ENCODE measurements at regions not wholly inside any gene's neighbourhood (a gene's known extent, or its start where the extent isn't known, plus 50 kb on each side); places are given as distances from the start of the nearest gene placed in this dataset.
"Not testable (repeated sequence)": the region's sequence is repeated elsewhere in the genome, so short reads cannot be mapped to it uniquely, and the experiment has no call there.

- DNase-seq: no peak
Observed at GRCh38 chr11:97611345-97611744, 1221.5 kb downstream of the JRKL start.

- DNase-seq: no peak
Observed at GRCh38 chr11:97614606-97615005, 1224.8 kb downstream of the JRKL start.

DNA sequence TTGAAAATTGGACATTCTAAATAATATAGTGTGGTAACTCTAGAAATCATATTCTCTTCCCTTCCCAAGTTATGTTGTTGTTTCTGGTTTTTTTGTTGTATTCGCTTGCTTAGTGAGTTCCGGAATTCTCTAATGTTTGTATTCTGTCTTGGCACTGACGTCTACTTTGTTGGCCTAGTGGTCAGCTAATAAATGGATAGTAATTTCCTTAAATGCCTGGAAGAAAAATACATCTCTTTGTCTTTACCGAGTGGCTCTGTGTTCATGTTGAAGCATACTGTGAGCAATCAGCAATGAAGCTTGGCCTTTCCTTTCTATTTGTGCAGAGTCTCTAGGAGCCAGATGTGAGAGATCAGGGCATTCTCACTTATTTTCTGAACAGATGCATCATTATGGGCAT lies 1225.7 kb downstream of the JRKL start:
- no peak for DNase-seq

GRCh38 chr11:97617031-97617430 lies 1227.2 kb downstream of the JRKL start:
- no peak for DNase-seq

- no peak for DNase-seq
Observed at GRCh38 chr11:97620007-97620406, 1230.2 kb downstream of the JRKL start.

DNA sequence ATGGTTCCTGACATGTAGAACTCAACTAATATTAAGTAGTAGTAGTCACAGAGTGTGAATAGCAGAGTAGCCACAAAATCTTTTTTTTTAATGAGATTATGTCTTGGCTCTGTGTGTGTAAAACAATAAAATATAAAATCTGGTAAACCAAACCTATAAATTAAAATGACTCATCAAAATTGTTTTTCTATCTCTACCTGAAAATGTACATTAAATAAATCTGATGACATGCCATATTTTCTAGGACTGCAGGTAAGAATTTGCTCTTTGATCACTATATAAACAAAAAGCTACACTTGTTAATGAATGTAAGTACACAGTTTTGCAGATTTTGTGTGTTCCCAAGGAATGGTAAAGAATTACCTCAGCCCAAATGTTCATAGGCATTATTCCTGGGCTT lies 1231.5 kb downstream of the JRKL start:
- DNase-seq: no peak

DNA sequence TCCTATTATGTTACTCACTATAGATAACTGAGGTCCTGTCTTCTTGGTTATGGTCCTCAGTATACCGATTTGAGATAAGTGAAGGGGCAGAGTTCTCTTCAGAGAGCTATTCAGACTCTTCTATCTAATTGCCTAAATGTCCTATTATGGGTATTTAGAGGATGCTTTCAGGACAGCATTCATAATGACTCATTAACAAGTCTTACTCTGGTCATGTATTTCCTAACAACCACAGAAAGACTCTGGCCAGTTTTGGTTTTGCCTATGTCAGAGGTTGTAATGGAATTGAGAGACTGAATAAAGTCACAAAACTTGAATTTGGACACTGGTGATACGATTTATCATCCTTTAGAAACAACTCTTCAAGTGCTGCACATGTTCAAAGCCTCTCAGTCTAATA lies 1233.0 kb downstream of the JRKL start:
- no peak for DNase-seq

DNA sequence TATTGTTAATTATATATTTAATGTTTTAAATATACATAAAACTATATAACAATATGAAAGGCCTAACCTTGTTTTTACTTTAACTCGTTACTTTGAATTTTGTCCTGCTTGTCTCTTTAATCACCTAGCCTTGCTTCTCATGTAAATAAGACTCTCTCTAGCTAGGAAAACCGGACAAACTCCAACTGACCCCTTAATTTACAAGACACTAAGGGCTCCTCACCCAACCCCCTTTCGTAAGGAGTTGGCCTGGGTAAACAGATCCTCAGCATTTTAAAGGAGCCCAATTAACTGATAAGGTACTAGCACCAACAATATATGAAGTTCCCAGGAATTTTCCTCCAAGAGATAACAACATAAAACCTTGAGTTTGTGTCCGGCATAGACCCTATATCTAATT lies 1246.9 kb downstream of the JRKL start:
- not testable (repeated sequence) for DNase-seq

DNA sequence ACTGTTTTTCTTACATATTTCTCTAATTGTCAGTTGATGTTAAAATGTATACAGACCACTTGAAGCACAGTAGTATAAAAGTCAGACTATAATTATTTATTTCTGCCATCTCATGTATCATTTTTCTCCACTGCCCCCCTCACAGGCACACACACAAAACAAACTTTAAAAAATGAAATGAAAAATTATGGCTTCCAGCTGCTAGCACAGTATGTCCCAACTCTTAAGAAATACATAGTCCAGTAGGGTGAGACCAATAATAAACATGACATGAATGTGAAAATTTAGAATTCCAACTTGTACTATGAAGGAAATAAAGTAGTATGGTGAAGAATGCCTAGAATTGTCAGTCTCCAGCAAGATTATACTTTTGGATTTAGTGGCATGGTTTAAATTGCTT lies 1247.9 kb downstream of the JRKL start:
- no peak for DNase-seq

DNA sequence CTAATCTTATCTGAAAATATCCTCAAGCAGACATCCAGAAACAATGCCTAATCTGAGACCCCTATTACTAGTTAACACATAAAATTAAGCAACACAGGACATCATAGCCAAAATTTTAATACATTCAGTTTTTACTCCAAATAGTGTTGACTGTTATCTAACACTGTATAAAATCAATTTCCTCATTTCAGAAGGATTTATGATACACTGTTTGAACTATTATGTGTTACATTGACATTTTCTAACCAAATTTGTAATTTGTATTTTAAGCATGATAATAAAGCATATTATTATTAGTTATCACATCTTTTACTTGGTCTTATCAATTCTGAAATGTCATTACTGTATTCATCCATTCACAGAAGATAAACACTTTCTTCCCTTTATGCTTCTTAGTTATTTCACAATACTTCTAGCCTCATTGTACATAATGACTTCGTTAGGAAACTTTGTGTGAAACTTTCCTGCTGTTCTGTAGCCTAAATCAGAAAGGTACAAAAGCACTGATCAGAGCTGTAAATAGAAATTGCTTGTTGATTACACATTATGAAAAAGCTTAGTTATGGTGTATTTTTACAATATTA lies 1248.9 kb downstream of the JRKL start:
- DNase-seq: no peak

DNA sequence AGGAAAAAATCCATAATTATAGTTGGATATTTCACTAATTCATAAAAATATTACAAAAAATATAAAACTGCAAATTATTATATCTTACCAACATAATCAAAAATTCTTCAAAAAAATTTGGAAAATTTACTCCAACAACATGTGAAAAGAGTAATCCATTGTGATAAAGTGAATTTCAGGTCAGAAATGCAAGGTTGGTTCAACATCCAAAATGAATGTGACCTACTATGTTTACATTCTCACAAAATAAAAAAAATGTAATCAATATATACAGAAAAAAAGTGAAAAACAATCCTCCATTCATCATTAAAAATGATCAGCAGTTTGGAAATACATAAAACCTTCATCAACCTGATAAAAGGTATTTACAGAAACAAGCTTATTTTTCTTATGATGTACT lies 1252.2 kb downstream of the JRKL start:
- DNase-seq: no peak

GRCh38 chr11:97645736-97646135 lies 1255.9 kb downstream of the JRKL start:
- DNase-seq: no peak

DNA sequence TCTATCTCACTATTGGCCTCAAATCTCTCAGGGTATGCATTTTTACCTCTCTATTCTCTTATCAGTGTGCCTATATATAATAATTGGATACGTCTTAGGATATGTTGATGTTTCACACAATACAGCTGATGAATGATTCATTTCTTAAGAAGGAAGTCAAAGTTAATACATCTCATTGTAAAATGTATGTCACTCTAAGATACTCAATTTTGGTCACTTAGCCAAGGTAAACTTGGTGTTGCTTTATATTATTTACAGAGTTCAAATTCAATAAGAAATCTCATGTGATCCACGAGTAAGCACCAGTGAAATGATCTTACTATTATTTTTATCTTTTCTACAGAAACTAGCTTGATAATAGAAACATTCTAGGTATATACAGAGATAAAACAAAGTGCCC lies 1266.5 kb downstream of the JRKL start:
- DNase-seq: no peak

GRCh38 chr11:97657852-97658251 lies 1268.0 kb downstream of the JRKL start:
- no peak for DNase-seq

GRCh38 chr11:97667057-97667456 lies 1277.2 kb downstream of the JRKL start:
- no peak for DNase-seq

- peak; percentile 43 for DNase-seq
Observed at GRCh38 chr11:97683733-97684132, 1293.9 kb downstream of the JRKL start.

DNA sequence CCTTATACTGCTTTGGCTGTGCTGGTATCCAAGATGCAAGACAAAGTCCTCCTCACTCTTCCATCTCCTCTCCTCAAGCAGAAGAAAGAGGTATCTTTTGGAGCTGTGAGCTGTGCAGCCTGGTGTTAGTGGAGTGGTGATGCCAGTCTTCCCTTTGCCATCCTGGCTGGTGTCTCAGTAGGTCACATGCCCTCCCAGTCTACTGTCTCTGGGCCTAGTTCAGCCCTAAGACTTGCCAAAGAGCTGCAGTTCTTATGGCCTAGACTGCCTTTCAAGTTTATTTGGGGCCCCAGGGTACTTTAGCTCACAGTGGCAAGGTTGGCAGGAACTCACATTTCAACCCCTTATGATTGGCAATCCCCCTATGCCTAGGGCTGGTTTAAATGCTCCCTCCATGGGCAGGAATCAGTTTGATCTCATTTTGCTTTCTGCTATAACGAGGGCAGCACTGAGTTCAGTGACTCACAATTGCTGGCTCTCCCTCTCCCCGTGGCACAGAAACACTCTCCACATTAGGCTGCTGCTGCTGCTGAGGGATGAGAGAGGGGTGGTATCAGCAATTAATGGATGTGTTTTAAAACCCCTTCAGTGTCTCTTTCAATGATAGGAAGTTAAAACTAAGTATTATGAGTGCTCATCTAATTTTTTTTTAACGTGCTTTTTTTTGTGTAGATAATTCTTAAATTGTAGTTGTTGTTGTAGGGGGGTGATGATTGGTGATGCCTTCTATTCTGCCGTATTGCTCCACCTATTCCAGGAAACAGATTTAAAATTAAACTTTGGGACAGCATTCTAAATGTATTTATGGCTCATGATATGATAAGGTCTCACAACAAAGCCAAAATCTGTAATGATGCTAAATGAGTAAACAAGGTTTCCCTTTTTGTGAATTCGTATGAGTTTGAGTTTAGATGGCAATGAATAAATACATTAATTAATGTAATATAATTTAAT lies 1295.0 kb downstream of the JRKL start:
- DNase-seq: no peak

GRCh38 chr11:97685695-97686094 lies 1295.9 kb downstream of the JRKL start:
- DNase-seq: no peak

GRCh38 chr11:97687111-97687510 lies 1297.3 kb downstream of the JRKL start:
- no peak for DNase-seq

DNA sequence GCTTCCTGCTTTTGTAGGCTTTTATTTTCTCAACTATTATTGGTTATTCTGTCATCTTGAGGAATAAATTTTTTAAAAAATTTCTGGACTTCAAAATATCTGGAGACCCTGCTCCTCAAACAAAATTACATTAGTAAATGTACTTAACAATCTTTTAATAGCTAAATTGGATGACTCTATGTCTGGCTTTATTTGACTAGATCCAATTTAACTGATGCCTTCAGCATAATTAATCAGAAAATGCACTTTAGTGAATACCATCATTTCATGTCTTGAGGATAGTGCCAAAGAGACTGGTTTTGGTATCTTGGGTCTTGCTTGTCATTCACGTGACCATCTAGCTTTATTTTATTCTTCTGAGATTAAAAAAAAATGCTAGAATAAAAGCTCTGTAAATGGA lies 1301.2 kb downstream of the JRKL start:
- DNase-seq: no peak

- DNase-seq: peak; percentile 4
Observed at GRCh38 chr11:97702951-97703350, 1313.1 kb downstream of the JRKL start.

GRCh38 chr11:97703851-97704250 lies 1314.0 kb downstream of the JRKL start:
- no peak for DNase-seq

DNA sequence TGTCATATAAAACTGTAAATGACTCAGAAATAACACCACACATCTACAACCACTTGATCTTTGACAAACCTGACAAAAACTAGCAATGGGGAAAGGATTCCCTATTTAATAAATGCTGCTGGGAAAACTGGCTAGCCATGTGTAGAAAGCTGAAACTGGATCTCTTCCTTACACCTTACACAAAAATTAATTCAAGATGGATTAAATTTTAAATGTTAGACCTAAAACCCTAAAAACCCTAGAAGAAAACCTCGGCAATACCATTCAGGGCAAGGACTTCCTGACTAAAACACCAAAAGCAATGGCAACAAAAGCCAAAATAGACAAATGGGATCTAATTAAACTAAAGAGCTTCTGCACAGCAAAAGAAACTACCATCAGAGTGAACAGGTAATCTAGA lies 1315.3 kb upstream of the CNTN5 start:
- DNase-seq: peak; percentile 24

- no peak for DNase-seq
Observed at GRCh38 chr11:97717922-97718321, 1302.8 kb upstream of the CNTN5 start.

- DNase-seq: no peak
Observed at GRCh38 chr11:97722065-97722464, 1298.7 kb upstream of the CNTN5 start.
